GM12864 (cell line): ENCODE measurements at regions not wholly inside any gene's neighbourhood (a gene's known extent, or its start where the extent isn't known, plus 50 kb on each side); places are given as distances from the start of the nearest gene placed in this dataset.

ENCODE experiments used
- DNase-seq: peaks from one replicate; pipeline ENCODE4 v3.0.0-alpha.2; 2011; ENCODE audit warnings: low read depth
- H3K4me3 ChIP-seq: 2 replicates; pipeline ENCODE4 v1.5.1; 2011; ENCODE audit warnings: mild to moderate bottlenecking, low read depth, low read length, control low read depth
- TF ChIP-seq, protein P1 (sequence below): IDR thresholded peaks from 2 replicates; pipeline ENCODE4 v1.5.1; 2011; ENCODE audit warnings: low read depth, mild to moderate bottlenecking, moderate library complexity, low read length, control low read depth, inconsistent platforms; ENCODE audit errors: missing control alignments

DNA sequence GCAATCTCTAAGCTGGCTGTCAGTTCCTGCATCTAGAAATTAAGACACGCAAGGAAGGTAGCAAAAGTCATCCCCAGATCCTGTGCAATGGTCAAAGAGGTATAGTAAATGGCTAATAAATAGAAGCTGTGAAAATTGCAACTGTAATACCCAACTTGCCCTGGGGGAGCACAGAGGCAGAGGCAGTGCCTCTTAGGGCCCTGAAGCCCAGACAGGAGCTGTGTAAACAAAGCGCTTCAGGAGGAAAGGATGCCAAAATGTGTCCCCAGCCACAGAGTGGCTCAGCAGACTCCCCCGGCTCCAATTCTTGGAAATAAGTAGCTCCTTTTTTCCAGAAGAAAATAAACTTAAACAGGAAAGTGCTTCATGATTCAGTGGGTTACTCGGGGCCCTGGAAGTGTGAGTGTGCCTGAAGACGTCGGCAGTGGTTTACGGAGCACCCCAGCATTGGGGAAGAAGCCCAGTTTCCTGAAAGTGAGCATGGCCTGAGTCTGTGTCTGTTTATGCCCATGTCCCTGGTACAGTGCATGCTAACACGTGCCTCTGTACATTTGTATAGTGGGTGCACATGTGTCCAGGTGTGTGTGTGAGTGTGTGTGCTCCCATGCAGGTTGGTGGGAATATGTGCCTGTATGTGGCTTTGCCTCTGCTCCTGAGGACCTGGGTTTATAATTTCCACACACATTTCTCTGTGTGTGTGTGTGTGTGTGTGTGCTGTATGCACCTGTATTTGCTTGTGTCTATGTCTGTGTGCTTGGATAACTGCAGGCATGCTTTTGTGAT is 246.7 kb downstream of the MAFB start:
- DNase-seq: no peak
- TF ChIP-seq, protein P1, sequence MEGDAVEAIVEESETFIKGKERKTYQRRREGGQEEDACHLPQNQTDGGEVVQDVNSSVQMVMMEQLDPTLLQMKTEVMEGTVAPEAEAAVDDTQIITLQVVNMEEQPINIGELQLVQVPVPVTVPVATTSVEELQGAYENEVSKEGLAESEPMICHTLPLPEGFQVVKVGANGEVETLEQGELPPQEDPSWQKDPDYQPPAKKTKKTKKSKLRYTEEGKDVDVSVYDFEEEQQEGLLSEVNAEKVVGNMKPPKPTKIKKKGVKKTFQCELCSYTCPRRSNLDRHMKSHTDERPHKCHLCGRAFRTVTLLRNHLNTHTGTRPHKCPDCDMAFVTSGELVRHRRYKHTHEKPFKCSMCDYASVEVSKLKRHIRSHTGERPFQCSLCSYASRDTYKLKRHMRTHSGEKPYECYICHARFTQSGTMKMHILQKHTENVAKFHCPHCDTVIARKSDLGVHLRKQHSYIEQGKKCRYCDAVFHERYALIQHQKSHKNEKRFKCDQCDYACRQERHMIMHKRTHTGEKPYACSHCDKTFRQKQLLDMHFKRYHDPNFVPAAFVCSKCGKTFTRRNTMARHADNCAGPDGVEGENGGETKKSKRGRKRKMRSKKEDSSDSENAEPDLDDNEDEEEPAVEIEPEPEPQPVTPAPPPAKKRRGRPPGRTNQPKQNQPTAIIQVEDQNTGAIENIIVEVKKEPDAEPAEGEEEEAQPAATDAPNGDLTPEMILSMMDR: no peak
- no peak overlapping the region for H3K4me3 ChIP-seq

DNA sequence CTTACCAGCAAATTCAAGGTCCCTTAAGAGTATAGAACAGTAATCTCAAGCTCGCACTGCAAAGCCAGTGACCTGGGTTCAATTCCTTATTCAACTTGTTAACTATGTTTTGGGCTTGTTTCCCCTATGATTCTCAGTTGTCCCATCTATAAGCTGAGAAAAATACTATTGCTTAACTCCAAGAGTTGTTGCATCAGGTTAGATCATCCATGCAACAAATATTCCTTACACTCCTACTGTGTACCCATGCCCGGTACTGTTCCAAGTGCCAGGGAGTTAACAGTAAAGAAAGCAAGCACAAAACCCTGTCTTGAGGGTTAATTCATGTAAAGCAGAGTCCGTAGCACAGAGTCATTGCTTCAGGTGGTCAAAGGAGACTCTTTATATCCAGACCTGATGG is 247.3 kb downstream of the MAFB start:
- no peak overlapping the region for H3K4me3 ChIP-seq
- TF ChIP-seq, protein P1: no peak
- DNase-seq: no peak

DNA sequence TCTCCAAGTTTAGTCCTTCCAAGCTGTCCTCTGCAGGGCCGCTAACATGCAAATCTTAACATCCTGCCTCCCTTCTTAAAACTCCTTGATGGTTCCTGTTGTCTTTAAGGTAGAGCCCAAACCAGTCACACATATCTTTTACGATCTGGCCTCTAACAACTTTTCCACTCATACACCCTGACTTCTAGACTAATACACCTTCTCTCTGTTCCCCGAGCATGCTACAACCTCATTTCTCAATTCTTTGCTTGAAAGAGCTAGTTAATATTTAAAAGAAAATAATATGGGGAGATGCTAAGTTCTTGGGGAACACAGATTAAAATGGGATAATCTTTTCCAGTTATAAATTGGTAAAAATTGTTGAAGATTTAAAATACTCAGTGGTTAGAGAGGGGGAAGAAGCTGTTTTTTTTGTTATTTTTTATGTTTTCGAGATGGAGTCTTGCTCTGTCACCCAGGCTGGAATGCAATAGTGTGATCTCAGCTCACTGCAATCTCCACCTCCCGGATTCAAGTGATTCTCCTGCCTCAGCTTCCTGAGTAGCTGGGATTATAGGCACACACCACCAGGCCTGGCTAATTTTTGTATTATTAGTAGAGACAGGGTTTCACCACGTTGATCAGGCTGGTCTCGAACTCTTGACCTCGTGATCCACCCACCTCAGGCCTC is 250.7 kb downstream of the MAFB start:
- no peak for DNase-seq
- TF ChIP-seq, protein P1: no peak
- H3K4me3 ChIP-seq: no peak overlapping the region

DNA sequence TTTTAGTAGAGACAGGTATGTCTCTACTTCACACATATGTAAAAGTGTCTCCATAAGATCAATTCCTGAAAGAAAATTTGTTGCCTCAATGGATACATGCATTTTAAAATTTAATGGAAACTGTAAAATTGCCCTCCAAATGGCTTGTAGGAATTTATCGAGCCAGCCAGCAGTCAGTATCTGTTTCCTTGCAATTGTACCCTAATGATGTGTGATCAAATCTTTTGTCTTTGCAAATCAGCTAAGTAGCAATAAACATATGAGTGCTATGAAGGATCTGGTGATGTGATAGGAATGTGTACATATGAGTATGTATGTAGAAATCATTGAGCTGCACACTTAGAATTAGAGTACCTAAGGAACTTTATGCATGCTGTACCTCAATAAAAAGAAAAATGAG is 253.0 kb downstream of the MAFB start:
- DNase-seq: no peak
- TF ChIP-seq, protein P1: no peak

DNA sequence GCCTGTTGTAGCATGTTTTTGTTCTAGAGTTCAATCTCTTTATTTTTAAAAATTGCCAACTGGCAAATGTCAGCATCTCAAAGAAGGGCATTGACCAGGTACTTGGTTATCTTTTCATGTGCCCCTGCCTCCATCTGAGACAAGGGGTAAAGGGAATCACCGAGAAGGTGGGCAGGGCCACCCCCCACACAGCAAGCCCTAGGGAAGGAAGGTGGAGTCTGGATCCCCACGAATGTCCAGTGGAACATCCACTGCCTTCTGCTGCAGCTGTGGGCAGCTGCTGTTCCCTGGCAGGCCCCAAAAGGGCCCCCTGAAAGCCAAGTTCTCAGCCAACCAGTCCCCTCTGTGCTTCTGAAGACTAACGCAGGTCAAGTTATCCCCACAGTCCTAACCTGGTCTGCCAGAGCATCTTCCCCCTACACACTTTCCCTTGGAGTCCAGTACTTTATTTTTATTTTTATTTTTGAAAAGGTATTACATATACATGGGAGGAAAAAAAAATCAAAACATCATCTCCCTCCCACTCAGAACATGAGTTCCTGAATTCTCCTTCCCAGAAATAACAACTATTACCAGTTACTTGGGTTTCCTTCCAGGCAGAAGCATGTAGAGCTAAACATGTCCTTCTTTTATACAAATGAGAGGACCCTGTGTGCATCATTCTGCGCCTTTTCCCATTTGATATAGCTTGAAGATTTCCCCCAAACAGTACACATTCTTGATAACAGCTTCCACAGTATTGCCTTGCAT is 253.7 kb downstream of the MAFB start:
- DNase-seq: no peak
- no peak overlapping the region for H3K4me3 ChIP-seq
- TF ChIP-seq, protein P1: no peak

More for the DNA sequence above, 253.0 kb downstream of the MAFB start:
- no peak overlapping the region for H3K4me3 ChIP-seq

DNA sequence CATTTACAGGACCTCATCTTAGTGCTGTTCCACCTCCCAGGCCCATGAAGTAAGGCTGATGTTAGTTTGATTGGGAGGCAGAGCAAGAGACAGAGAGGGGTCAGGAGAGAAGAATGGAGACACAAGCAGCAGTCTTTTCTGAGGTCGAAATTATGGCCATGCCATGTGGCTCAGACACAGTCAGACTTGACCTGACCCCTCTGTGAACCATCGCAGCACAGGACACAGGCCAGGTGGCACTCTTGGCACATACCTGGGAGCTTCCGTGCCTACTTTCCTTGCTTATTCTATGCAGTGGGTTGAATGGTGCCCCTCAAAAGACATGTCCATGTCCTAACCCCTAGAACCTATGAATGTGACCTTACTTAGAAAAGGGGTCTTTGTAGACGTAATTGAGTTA is 254.9 kb downstream of the MAFB start:
- no peak for DNase-seq
- H3K4me3 ChIP-seq: no peak overlapping the region
- TF ChIP-seq, protein P1: no peak
